ENCODE measurements at regions not wholly inside any gene's neighbourhood (a gene's known extent, or its start where the extent isn't known, plus 50 kb on each side); places are given as distances from the start of the nearest gene placed in this dataset.
A peak's percentile ranks its signal among the peaks of the same experiment; 100 is the strongest.
"Not testable (repeated sequence)": the region's sequence is repeated elsewhere in the genome, so short reads cannot be mapped to it uniquely, and the experiment has no call there.

DNA sequence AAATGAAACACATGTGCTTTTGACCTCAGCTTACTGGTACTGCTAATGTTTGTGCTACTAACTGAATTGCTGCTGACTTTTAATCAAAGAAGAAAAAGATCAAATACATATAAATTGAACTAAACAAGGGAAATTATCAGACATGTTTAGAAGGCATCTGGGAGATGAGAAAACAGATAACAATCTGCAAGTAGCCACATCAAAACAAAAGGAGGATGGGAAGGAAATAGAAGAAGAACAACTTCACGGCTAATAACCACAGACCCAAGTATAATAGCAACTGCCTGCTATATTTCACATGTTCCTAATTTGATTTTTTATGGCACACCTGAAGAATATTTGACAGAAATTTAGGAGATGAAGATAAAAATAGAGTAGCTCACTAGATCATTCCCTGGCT lies 542.6 kb upstream of the SYT4 start:
- no peak for DNase-seq

DNA sequence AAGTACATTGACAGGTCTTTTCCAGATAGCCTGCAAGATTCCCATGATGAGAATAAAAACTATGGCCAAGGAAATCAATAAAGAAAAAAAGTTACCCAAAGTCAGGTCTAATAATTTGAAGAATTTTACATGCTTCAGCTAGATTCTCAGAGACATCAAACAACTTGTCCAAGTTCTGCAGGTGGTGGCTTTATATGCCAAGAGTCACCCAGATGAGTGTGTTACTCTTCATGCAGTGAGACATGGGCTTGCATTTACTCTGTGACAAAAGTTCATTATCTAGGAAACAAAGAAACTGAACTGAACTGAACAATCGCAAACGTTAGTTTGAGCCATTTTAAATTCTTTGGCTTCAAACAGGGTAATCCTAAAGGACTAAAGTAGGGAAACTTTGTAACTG lies 548.5 kb upstream of the SYT4 start:
- no peak for DNase-seq

DNA sequence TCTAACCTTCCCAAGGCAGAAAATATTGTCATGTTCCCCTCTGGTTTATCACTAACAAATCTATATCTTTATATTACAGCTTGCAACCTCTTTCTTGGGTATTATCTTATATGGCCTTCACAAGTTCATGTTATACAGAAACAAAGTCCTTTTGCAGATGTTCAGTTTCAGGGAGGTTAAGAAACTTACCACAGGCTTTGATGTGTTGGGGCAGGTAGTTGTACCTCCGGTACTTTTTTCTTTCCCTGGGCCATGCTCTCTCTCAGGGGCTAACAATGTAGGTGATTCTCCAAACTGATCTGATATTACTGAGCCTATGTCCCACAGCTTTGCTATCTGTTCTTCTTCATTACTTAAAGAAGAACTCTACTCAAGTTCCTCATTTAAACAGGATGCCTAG lies 548.9 kb upstream of the SYT4 start:
- no peak for DNase-seq

DNA sequence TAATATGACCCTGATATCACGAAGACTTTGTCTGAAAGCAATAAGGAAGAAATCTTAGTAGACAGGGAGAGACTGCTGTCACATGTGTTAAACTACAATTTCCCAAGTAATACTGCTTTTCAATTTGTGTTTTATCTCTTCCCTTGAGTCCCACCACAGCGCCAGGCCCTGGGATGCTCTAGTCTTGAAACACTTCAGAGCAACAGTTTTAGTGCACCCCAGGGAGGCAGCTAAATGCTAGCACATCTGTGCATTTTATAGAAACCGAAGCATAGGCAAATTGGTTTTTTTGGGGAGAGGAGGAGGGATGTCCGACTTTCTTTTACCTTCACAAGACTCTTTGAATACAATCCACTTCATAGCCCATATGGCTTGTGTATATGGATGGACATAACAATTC lies 550.0 kb upstream of the SYT4 start:
- DNase-seq: no peak

DNA sequence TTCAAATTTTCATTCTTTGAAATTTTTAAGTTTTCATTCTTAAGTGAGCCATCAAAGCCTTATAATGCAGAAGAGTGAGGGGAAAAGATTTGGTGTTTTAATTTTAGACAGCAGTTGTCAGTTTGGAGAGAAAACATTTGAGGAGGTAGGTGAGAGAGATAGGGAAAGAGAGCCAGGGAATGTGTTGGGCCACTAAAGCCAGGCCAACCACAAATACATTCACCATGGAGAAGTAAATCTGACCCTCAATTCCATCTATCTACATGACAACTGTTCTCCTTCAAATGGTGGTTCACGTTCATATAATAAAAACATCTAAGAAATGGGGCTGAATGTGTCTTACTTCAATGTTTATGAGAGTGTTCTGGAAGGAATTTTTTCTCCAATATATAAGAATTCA lies 553.0 kb upstream of the SYT4 start:
- DNase-seq: no peak

DNA sequence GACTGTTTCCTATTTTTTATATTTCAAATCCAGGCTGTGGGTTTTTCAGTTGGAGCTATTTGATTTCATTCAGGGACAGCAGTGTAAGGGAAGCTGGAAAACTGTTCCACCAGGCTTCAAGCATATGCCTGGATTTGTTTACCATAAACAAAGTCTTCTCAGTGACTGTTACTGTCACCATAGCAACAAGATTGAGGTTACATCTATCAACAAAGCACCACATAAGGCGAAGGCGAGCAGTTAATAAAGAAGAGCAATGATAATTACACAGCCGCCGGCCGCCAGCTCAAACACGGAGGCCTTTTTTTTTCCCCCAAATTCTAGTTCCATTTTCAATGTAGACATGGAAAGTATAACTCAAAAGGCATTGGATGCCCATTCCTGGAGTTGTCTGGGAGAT lies 553.7 kb upstream of the SYT4 start:
- DNase-seq: peak; percentile 36

DNA sequence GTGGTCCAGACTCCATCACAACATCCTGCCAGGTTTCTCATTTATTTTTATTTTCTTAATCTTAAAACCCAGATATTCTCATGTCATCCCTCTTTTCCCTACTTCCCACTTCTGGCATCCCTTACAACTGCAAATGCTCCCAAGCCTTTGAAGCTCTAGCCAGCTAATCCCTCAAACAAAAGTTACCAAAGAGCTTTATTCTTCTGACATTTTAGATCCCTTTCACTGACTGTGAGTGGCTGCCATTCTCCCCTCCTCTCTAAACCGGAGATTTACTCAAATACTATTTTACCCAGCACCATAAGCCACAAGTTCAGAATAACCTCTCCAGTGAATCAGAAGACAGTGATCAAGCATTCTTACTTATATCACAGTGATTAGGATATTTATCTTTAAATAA lies 569.0 kb upstream of the SYT4 start:
- DNase-seq: no peak

DNA sequence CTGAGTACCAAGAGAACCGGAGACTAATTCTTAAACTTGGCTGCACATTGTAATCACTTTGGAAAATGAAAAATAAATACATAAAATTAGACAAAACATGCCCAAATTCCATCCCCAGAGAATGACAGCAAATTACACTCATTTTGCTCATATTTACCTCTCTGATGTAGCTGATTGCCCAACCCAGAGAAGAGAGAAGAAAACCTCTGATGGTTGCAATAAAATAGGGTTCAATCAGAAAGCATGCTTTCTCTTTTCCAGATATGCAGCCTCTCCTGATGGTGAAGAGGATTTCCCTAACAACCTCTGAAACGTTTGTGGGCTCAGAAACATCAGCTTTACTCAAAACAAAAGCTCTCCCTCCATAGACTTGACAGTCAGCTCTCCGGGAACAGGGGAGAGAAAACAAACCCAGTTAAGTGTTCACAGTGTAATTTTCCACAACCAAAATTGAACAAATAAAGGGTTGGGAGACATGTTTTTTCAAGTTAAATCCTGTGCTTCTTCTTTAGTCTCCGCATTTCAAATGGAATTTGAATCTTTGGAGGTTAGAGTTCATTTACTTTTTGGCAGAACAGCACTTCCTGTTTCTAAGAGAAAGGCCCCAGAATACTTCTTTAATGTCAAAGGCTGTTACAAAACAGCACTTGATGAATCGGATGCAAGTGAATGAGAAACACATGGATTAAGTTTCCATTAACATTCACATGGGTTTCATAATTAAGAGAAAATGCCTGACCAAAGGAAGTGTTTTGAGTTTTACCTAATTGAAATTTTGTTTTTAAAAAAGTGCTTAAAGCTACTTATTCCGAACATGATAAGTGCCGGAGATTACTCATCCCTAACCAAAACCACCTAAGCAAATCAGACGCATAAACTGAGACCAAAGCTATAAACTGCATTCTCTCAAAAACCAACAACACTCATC lies 570.1 kb upstream of the SYT4 start:
- no peak for DNase-seq

DNA sequence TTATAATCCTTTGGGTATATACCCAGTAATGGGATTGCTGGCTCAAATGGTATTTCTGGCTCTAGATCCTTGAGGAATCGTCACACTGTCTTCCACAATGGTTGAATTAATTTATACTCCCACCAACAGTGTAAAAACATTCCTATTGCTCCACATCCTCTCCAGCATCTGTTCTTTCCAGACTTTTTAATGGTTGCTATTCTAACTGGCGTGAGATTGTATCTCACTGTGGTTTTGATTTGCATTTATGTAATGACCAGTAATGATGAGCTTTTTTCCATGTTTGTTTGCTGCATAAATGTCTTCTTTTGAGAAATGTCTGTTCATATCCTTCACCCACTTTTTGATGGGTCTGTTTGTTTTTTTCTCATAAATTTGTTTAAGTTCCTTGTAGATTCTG lies 572.5 kb upstream of the SYT4 start:
- not testable (repeated sequence) for DNase-seq

DNA sequence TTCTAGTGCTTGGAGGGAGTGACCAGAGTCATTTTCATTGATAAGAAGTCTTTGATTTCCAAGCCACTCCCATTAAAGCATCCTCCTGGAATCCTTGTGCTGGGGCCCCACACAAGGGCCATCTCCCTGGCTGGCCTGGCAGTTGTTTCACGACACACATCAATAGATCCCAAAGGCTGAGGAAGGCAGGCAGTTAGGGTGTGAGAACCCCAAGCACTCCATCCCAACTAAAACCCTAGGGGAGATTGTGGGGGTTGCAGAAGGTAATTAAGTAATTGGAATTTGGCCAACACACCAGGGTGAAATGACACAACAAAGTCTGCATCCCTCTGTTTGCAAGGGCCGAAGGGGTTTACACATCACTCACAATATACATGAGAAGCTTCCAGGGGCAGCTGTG lies 578.1 kb upstream of the SYT4 start:
- DNase-seq: no peak

DNA sequence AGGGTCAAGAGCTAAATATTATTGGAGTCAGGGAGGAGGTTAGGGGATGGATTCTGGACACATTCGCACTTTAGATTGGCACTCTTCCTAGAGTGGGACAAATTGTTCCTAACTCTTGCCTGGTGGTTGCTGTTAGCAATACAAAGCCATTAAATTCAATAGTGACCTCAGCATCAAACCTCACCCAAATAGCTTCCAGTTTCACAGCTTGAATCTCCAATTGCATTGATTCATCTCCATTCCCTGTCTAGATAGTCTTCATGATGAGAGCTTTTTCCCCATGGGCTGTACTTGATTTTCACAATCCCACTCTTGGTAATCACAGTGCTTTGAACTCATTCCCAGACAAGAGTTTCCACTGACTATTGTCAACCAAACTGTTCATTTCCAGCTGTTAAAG lies 585.9 kb upstream of the SYT4 start:
- DNase-seq: peak; percentile 80

DNA sequence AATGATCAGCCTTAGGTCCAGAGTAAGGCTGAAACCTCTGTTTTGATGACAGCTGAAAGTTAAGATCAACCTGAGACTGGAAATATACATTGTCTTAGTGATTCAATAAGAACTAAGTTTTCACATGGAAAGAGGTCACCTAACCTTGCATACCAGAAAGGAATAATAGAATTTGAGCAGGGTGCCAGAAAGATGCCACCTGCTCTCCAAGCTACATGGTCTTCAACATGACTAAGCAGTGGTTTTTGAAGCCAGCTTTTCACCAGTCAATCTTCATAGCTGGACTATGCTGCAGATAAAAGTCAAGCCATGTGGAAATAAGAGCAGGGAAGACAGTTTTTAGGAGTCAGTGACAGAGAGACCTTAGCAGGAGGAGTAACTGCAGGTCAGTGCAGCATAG lies 589.4 kb upstream of the SYT4 start:
- DNase-seq: no peak

DNA sequence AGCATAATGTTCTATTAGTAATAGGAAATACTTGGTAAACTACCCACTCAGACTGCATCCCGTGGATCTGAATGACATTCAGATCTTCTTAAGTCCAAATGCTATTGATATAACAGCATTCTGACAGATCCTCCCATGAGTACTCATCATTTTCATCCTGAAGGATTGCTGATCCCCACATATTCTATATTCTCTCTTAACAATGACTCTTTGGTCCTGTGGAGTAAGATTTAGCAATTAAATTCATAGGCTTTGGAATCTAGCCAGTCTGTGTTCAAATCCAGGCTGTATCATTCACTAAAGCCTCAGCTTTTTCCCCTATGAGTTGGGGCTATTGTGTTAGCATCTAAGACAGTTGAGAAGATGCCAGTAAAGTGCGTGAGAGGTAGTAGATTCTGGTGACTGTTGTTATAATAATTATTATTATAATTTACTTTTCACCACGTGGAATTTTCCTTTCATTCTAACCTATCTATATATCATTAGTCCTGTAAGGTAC lies 591.3 kb upstream of the SYT4 start:
- no peak for DNase-seq

DNA sequence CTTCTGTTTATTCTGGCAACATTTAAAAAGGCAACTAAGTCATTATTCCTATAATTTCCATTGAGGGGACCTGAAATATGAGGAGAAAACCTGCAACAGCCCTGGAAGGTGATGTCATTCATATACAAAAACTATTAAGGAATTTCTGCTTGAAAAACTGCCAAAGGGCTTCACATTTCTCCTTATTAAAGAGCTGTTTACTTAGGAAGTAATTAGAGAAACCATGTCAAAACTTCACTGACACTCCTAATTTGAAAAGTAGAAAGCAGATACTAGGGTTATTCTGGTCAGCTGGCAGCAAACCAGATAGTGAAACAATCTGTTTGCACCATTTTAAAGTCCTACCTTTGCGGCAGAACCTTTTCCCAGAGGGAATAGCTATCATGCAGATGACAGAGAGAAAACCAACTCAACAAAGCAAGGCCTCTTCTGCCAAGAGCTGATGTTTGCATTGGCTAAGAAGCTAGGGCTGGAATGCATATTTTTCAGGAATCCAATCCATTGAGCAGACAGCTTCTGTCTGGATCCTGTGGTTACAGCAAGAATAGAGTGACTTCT lies 592.2 kb upstream of the SYT4 start:
- DNase-seq: no peak

DNA sequence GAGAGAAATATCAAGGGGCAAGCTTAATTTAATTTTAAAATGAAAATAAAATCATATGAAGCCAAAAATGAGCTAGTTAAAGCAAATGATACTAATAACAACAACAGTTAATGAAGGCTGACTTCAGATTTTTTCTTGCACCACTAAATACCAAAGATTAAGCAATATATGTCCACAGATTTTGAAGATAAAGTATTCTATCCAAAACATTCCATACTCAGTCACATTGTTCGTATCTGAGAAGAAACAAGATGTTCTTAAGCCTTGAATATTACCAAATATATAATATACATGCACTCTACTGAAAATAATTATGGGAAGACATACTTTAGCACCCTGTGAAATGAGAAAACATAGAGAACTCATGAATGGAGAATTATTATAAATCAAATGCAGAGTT lies 593.3 kb upstream of the SYT4 start:
- no peak for DNase-seq

DNA sequence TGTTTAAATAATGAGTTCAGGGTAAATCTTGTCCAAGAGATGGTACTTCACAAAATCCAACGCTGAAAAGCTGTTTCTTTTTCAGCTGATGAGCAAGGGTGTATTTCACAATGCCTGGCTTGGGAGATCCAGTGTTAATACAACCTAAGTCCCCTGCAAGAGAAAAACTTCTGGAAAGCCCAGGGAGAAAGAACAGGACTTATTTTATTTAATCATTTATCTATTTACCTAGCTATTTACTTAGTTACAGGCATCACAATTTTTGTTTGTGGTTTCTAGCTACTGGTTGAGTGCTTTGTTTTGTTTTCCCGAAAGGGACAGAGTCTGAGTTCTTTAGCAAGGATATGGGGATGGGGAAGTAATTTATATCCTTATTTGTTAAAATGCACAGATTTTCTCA lies 598.2 kb upstream of the SYT4 start:
- DNase-seq: no peak

DNA sequence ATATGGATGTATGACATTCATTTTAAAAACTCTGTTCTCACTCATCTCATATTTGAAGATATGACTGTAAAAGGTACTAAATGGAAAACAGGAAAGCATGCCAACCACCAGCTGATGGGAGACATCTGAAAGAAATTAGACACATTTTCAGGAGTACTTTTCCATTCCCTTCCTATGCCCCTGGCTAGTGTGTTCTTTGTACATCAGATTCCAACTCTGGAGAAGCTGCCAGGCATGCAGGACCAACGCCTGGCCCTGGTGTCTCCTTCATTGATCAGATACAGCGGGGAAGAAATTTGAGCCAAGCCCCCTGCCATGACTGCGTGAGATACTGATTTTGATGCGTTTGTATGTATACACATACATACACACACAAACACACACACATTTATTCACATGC lies 599.0 kb upstream of the SYT4 start:
- DNase-seq: no peak

DNA sequence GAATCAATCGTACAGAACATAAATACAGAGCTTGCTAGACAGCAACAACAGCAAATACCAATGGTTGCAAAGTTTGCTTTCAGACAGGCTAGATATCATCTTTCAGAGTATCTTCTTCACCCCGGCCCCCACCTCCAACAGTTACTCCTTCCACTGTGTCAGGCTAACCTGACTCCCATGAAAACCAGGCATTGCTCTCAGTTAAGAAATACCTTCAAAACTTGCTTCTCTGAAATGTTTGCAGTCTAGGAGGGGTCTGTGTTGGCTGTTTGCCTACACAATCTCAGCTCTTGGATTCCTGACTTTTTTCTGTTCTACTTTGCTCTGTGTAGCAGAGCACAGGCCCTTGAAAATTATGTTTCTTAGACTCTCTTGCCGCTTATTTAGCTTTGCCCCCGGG lies 599.5 kb upstream of the SYT4 start:
- no peak for DNase-seq

DNA sequence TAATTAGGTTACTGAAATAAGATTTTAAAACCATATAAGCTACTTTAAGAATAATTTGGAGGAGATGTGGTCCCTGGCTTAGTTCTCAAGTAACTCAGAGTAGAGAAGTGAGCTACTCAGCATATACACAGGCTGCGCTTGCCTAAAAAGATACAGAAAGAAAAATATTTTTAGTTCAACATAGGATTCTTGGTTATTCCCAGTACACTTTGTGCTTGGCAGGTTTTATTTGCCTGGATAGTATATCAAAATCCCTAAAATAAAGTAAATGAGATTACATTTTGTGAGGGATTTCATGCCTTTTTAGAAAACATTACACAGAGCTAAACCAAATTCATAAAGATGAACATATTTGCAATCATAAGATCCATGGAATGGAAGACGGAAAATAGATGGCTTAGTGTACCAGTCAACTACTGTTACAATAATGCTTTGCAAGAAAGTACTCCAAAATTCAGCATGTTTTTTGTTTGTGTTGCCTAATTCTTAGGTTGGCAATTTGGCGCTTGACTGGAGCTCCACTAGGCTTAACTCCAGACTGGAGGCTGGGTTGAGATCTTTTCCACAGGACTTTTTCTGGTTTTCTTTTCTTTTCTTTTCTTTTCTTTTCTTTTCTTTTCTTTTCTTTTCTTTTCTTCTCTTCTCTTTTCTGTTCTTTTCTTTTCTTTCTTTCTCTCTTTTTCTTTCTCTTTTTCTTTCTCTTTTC lies 600.5 kb upstream of the SYT4 start:
- DNase-seq: no peak

DNA sequence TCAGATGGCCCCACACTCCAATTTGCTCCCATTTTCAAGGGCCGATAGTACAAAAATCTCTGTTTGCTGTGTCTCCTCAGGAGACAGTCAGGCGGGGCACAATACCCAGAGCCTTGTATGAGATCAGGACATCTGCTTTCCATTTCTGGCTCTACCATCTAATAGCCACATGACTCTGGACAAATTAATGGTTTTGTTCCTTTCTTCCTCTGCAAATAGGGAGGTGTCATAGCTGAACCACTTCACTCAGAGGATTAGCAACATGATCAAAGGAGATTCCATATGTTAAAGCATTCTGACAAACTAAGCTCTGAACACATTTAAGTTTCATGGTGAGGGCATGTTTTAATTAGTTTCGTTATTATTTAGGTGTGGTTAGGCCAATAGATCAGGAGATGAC lies 602.1 kb upstream of the SYT4 start:
- no peak for DNase-seq

DNA sequence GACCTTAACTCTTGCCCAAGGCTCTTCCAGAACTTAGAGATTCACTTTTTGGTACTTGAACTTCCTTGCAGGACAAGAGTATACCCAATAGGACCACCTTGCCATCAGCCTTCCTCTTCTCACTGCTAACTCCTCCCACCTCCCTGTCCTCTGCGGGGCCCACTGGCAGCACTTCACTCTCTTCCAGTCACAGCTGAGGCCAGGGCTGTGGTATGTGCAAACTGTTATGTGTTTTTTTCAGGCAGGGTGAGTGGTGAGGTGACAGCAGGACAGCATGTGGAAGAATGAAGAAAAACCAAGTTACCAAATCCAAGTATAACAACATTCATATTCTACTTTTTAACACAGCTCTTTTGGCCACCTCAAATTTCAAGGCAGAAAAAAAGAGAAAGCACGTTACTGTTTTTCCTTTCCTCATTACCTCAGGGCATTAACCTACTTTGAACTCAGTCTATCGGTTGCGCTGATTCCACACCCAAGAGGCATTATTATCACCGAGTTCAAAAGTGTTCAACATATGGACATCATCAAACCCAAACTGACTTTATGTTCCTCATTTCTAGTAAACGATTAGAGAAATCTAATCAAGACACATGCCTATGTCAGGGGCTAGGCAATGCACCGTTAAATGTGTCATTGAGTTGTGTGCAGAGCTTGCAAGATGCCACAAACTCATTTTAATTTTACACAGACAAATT lies 605.2 kb upstream of the SYT4 start:
- DNase-seq: no peak

DNA sequence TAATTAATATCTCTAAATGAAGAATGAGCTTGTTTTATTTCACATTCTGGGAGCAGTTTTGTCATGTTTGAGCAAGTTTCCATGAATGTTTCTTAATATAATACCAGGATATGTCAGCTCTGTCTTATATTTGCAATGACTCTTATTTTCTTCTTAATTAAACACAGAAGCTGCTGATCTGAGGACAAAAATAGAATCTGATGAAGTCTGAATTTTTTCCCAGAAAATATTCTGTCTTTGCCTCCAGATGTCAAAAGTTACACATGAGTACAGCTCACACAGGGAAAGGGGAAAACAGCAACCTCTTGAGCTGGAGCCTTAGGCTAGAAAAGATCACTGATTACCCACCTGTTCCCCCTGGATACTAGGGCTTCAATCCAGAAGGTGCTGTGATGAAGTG lies 606.6 kb upstream of the SYT4 start:
- DNase-seq: no peak

DNA sequence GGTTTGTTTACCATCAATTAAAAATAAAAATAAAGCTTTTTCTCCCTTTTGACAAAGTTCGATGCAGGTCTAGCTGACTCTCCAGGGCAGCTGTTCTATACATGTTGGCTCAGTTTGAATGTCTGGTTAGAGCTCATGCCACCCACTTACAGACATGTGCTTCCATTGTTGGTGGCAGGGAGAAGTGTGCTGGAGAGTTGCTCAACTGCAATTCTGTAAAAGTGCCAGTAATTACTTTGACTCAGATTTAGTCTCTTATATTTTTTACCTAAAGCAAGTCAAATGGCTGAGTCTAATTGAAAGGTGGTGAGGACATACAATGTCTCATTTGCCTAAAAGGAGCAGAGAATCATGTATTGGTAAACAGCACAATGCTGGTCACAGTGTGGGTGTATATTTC lies 609.1 kb upstream of the SYT4 start:
- no peak for DNase-seq
